H1 (cell line): ENCODE measurements at regions not wholly inside any gene's neighbourhood (a gene's known extent, or its start where the extent isn't known, plus 50 kb on each side); places are given as distances from the start of the nearest gene placed in this dataset.

Source experiments
- CTCF ChIA-PET: fragments of 300-600 bp; sonication (Branson Sonifier 250); formaldehyde crosslinking; loops from one replicate; lab custom pipeline; 2021; ENCODE audit not compliant: partially characterized antibody; lab: Charles Lee
- POLR2A ChIA-PET: fragments of 300-600 bp; sonication (Branson Sonifier 250); formaldehyde crosslinking; loops from one replicate; lab custom pipeline; 2021; ENCODE audit warnings: inconsistent platforms; ENCODE audit not compliant: partially characterized antibody; lab: Charles Lee
- DNase-seq, 2 experiments: peaks; one replicate each; pipeline versions ENCODE4 v3.0.0 to v3.0.0-alpha.2; 2010 to 2022; ENCODE audit warnings: low spot score in 2 of 2, low read depth in 1 of 2, mixed read lengths in 1 of 2
- FAIRE-seq: peaks from 2 replicates; lab custom pipeline; 2011; peaks lifted over from hg19 to GRCh38; lab: Jason Lieb, UNC
- H2AFZ ChIP-seq: 2 replicates; pipeline ENCODE4 v1.8.1; 2012; ENCODE audit warnings: low read length, inconsistent platforms
- H2AK5ac ChIP-seq: 2 replicates; pipeline ENCODE4 v1.6.1; 2013; ENCODE audit warnings: low read depth, low read length
- H2BK120ac ChIP-seq: replicated peaks from 2 replicates; pipeline ENCODE3; 2013; ENCODE audit warnings: low read depth, low read length, inconsistent platforms
- H2BK12ac ChIP-seq: 2 replicates; pipeline ENCODE4 v1.6.1; 2013; ENCODE audit warnings: low read depth, low read length
- H2BK15ac ChIP-seq: 2 replicates; pipeline ENCODE4 v1.6.1; 2013; ENCODE audit warnings: low read length
- H2BK20ac ChIP-seq: 2 replicates; pipeline ENCODE4 v1.6.1; 2013; ENCODE audit warnings: low read length
- H2BK5ac ChIP-seq: 2 replicates; pipeline ENCODE4 v1.6.1; 2013; ENCODE audit warnings: low read depth, low read length
- H3K14ac ChIP-seq: 2 replicates; pipeline ENCODE4 v1.6.1; 2013; ENCODE audit warnings: inconsistent platforms; ENCODE audit not compliant: insufficient read length
- H3K18ac ChIP-seq: 2 replicates; pipeline ENCODE4 v1.6.1; 2013; ENCODE audit warnings: low read length; ENCODE audit errors: extremely low read depth
- H3K23ac ChIP-seq: 2 replicates; pipeline ENCODE4 v1.6.1; 2013; ENCODE audit warnings: inconsistent platforms; ENCODE audit not compliant: insufficient read length
- H3K23me2 ChIP-seq: 2 replicates; pipeline ENCODE4 v1.6.1; 2013; ENCODE audit warnings: low read depth, low read length
- H3K27ac ChIP-seq: 2 replicates; pipeline ENCODE4 v1.6.1; 2011; ENCODE audit warnings: low read depth, low read length, inconsistent platforms
- H3K27me3 ChIP-seq, 4 experiments: replicated peaks in 1 of 4; 1 replicate in 1 of 4; 2 replicates in 3 of 4; pipeline versions ENCODE4 v1.6.1 to v1.8.1; 2011 to 2013; ENCODE audit warnings: low read length in 3 of 4, mild to moderate bottlenecking in 3 of 4, inconsistent platforms in 2 of 4, mixed read lengths in 2 of 4, moderate library complexity in 1 of 4; ENCODE audit not compliant: control insufficient read depth in 3 of 4, insufficient read depth in 3 of 4; ENCODE audit errors: extremely low read depth in 1 of 4
- H3K36me3 ChIP-seq, 4 experiments: 2 replicates each; pipeline versions ENCODE4 v1.6.1 to v1.8.1; 2011 to 2013; ENCODE audit warnings: mild to moderate bottlenecking in 4 of 4, low read length in 3 of 4, moderate library complexity in 2 of 4, control low read depth in 1 of 4, inconsistent platforms in 1 of 4; ENCODE audit not compliant: insufficient read depth in 4 of 4, control insufficient read depth in 2 of 4
- H3K4ac ChIP-seq: replicated peaks from 2 replicates; pipeline ENCODE3; 2013; ENCODE audit warnings: low read length, low read depth, mixed read lengths, inconsistent platforms; ENCODE audit not compliant: insufficient read length
- H3K4me1 ChIP-seq, 4 experiments: replicated peaks in 1 of 4; 1 replicate in 1 of 4; 2 replicates in 3 of 4; pipeline versions ENCODE4 v1.6.1 to v1.8.1; 2011 to 2013; ENCODE audit warnings: low read length in 3 of 4, inconsistent platforms in 2 of 4, mixed read lengths in 1 of 4; ENCODE audit not compliant: insufficient read depth in 4 of 4, control insufficient read depth in 3 of 4
- H3K4me2 ChIP-seq, 2 experiments: 2 replicates each; pipeline versions ENCODE4 v1.6.1 to v1.8.1; 2011 to 2013; ENCODE audit warnings: low read depth in 2 of 2, low read length in 2 of 2, control low read depth in 1 of 2, inconsistent platforms in 1 of 2, mild to moderate bottlenecking in 1 of 2; ENCODE audit not compliant: insufficient read depth in 1 of 2
- H3K4me3 ChIP-seq, 4 experiments: fragments of 200-600, 300-600 bp in 1 of 4; sonication (generic), shearing (Covaris generic), sonication (Bioruptor Twin) in 1 of 4; 2 replicates each; pipeline versions ENCODE4 v1.5.1 to v1.8.1; 2011 to 2016; ENCODE audit warnings: low read length in 4 of 4, low read depth in 3 of 4, control low read depth in 2 of 4, inconsistent platforms in 2 of 4, mild to moderate bottlenecking in 2 of 4, mixed read lengths in 1 of 4, moderate library complexity in 1 of 4; ENCODE audit not compliant: insufficient read depth in 2 of 4; ENCODE audit errors: extremely low read depth in 1 of 4
- H3K56ac ChIP-seq: replicated peaks from 2 replicates; pipeline ENCODE3; 2013; ENCODE audit warnings: low read depth, mild to moderate bottlenecking, mixed read lengths, low read length, inconsistent platforms; ENCODE audit not compliant: insufficient read length
- H3K79me1 ChIP-seq: 2 replicates; pipeline ENCODE4 v1.6.1; 2013; ENCODE audit warnings: low read depth, low read length, control low read depth
- H3K79me2 ChIP-seq, 2 experiments: 2 replicates each; pipeline versions ENCODE4 v1.6.1 to v1.8.1; 2012 to 2013; ENCODE audit warnings: low read length in 2 of 2, mild to moderate bottlenecking in 2 of 2, inconsistent platforms in 1 of 2; ENCODE audit not compliant: insufficient read depth in 2 of 2, control insufficient read depth in 1 of 2
- H3K9ac ChIP-seq, 4 experiments: replicated peaks in 1 of 4; 1 replicate in 1 of 4; 2 replicates in 3 of 4; pipeline versions ENCODE4 v1.6.1 to v1.8.1; 2011 to 2013; ENCODE audit warnings: low read depth in 3 of 4, low read length in 3 of 4, control low read depth in 2 of 4, mild to moderate bottlenecking in 2 of 4, moderate library complexity in 2 of 4, inconsistent platforms in 1 of 4; ENCODE audit errors: extremely low read depth in 1 of 4
- H3K9me3 ChIP-seq, 2 experiments: 2 replicates each; pipeline versions ENCODE4 v1.6.1 to v1.8.1; 2012 to 2013; ENCODE audit warnings: mild to moderate bottlenecking in 2 of 2, moderate library complexity in 2 of 2, control low read depth in 1 of 2, inconsistent platforms in 1 of 2, low read depth in 1 of 2, low read length in 1 of 2, mixed read lengths in 1 of 2; ENCODE audit not compliant: insufficient read depth in 2 of 2
- H4K20me1 ChIP-seq, 2 experiments: replicated peaks in 1 of 2; 2 replicates each; pipeline versions ENCODE3 to v1.8.1; 2011 to 2013; ENCODE audit warnings: inconsistent platforms in 2 of 2, low read length in 2 of 2, mild to moderate bottlenecking in 1 of 2; ENCODE audit not compliant: insufficient read depth in 2 of 2, control insufficient read depth in 1 of 2
- H4K5ac ChIP-seq: 2 replicates; pipeline ENCODE4 v1.6.1; 2013; ENCODE audit warnings: low read length, low read depth, mixed read lengths, inconsistent platforms; ENCODE audit not compliant: insufficient read length
- H4K8ac ChIP-seq: 2 replicates; pipeline ENCODE4 v1.8.0; 2013; ENCODE audit warnings: mild to moderate bottlenecking, moderate library complexity, low read length, inconsistent platforms; ENCODE audit not compliant: insufficient read depth; ENCODE audit errors: extremely low read depth
- H4K91ac ChIP-seq: replicated peaks from 2 replicates; pipeline ENCODE3; 2013; ENCODE audit warnings: low read length, mixed read lengths, inconsistent platforms; ENCODE audit not compliant: insufficient read length
- JUND ChIP-seq: IDR thresholded peaks from 2 replicates; pipeline ENCODE4 v1.6.1; 2011; ENCODE audit warnings: mild to moderate bottlenecking, improper control_type of control experiment, low read length
- NANOG ChIP-seq: IDR thresholded peaks from 2 replicates; pipeline ENCODE4 v1.6.1; 2011; ENCODE audit warnings: low read length, low read depth, mild to moderate bottlenecking, inconsistent platforms; ENCODE audit not compliant: insufficient read depth, poor library complexity, severe bottlenecking
- RNF2 ChIP-seq: fragments of 200-900, 300-1000 bp; sonication (generic); IDR thresholded peaks from 2 replicates; pipeline ENCODE4 v1.7.1; 2016; ENCODE audit warnings: borderline replicate concordance, low read depth, mild to moderate bottlenecking, antibody characterized with exemption, low read length; ENCODE audit not compliant: poor library complexity, severe bottlenecking; ENCODE audit errors: missing control alignments
- SP2 ChIP-seq: IDR thresholded peaks from 2 replicates; pipeline ENCODE4 v1.6.1; 2012; ENCODE audit warnings: mild to moderate bottlenecking, low read length, inconsistent platforms
- ZNF274 ChIP-seq: IDR thresholded peaks from 2 replicates; pipeline ENCODE4 v1.7.0; 2012; ENCODE audit warnings: low read length, borderline replicate concordance; ENCODE audit errors: extremely low read depth
- WGBS, 2 experiments: shearing (Covaris generic) in 1 of 2; methylation state at CpG; one replicate each; pipeline versions ENCODE4 v1.1.6 to v1.1.7; 2013 to 2015; ENCODE audit warnings: low lambda C conversion rate in 2 of 2, mixed read lengths in 2 of 2, inconsistent platforms in 1 of 2, low coverage in 1 of 2, missing lambda C conversion rate in 1 of 2; ENCODE audit not compliant: insufficient replicate concordance in 2 of 2, insufficient coverage in 1 of 2, insufficient read length in 1 of 2; ENCODE audit errors: extremely low coverage in 1 of 2, missing lambda C conversion rate in 1 of 2; 5-methylcytosine and 5-hydroxymethylcytosine counted together

- H4K8ac ChIP-seq = no peak overlapping the region
- H3K79me1 ChIP-seq = no peaks in the 10 kb centered on the region
- H3K9me3 ChIP-seq = no peaks in the 10 kb centered on the region
- H2BK12ac ChIP-seq = no peak overlapping the region
- no peak overlapping the region for H2BK15ac ChIP-seq
- DNase-seq (no peak), FAIRE-seq (no peak)
- WGBS, 2 experiments = 90% methylated on average over 1 of the region's 1 CpG; no CpG with 5 or more reads in 1 of the 2 experiments
- H4K91ac ChIP-seq = no peak overlapping the region
- POLR2A ChIA-PET = no interaction called here
- CTCF ChIA-PET = no interaction called here
- H3K14ac ChIP-seq = no peak overlapping the region
- H2AFZ ChIP-seq = no peak overlapping the region
- no peak overlapping the region for H3K18ac ChIP-seq
- H3K9ac ChIP-seq = no peak overlapping the region
- TF ChIP-seq RNF2 (no peak), JUND (no peak), SP2 (no peak), ZNF274 (no peak), NANOG (no peak)
- no peak overlapping the region for H3K4me3 ChIP-seq
- no peak overlapping the region for H3K4ac ChIP-seq
- H3K23ac ChIP-seq = no peak overlapping the region
- H2BK5ac ChIP-seq = no peak overlapping the region
- no peak overlapping the region for H2BK120ac ChIP-seq
- no peaks in the 10 kb centered on the region for H4K20me1 ChIP-seq
- H2BK20ac ChIP-seq = no peak overlapping the region
- H3K56ac ChIP-seq = no peak overlapping the region
- no peak overlapping the region for H3K4me2 ChIP-seq
- H3K27ac ChIP-seq = no peak overlapping the region
- H4K5ac ChIP-seq = no peak overlapping the region
- H3K79me2 ChIP-seq = no peaks in the 10 kb centered on the region
- no peaks in the 10 kb centered on the region for H3K4me1 ChIP-seq
- no peak overlapping the region for H2AK5ac ChIP-seq
- no peaks in the 10 kb centered on the region for H3K23me2 ChIP-seq
- no peaks in the 10 kb centered on the region for H3K36me3 ChIP-seq
- H3K27me3 ChIP-seq = no peaks in the 10 kb centered on the region
These were observed 447.9 kb downstream of the TFAP2B start for GRCh38 chr6:51266604-51267003.
